ENCODE measurements at regions not wholly inside any gene's neighbourhood (a gene's known extent, or its start where the extent isn't known, plus 50 kb on each side); places are given as distances from the start of the nearest gene placed in this dataset.

- DNase-seq (ENCODE audit: low read depth): peak; percentile 84
- no peak overlapping the region for H3K4me3 ChIP-seq (ENCODE audit: low read depth, low read length)
- no peak for TF ChIP-seq CTCF (conservative IDR thresholded peaks at IDR 0.05; ENCODE audit: low read depth, low read length)
Observed at GRCh38 chr21:21714426-21714825, 716.2 kb downstream of the NCAM2 start.

- DNase-seq (ENCODE audit: low read depth): peak; percentile 93
- H3K4me3 ChIP-seq (ENCODE audit: low read depth, low read length): no peak overlapping the region
- TF ChIP-seq CTCF (conservative IDR thresholded peaks at IDR 0.05; ENCODE audit: low read depth, low read length): no peak
Observed at GRCh38 chr21:21715266-21715969, 717.2 kb downstream of the NCAM2 start.

- TF ChIP-seq CTCF (conservative IDR thresholded peaks at IDR 0.05; ENCODE audit: low read depth, low read length): no peak
Observed at GRCh38 chr21:21722731-21723130, 724.5 kb downstream of the NCAM2 start.

GRCh38 chr21:21730512-21730911, 732.3 kb downstream of the NCAM2 start:
- peak; percentile 43 for DNase-seq (ENCODE audit: low read depth)
- no peak for TF ChIP-seq CTCF (conservative IDR thresholded peaks at IDR 0.05; ENCODE audit: low read depth, low read length)

More at GRCh38 chr21:21722731-21723130, 724.5 kb downstream of the NCAM2 start:
- H3K4me3 ChIP-seq (ENCODE audit: low read depth, low read length): no peak overlapping the region
- no peak for DNase-seq (ENCODE audit: low read depth)

GRCh38 chr21:21731626-21732025, 733.4 kb downstream of the NCAM2 start:
- no peak for DNase-seq (ENCODE audit: low read depth)
- H3K4me3 ChIP-seq (ENCODE audit: low read depth, low read length): no peak overlapping the region
- no peak for TF ChIP-seq CTCF (conservative IDR thresholded peaks at IDR 0.05; ENCODE audit: low read depth, low read length)

More at GRCh38 chr21:21730512-21730911, 732.3 kb downstream of the NCAM2 start:
- no peak overlapping the region for H3K4me3 ChIP-seq (ENCODE audit: low read depth, low read length)

GRCh38 chr21:21734088-21734487, 735.9 kb downstream of the NCAM2 start:
- H3K4me3 ChIP-seq (ENCODE audit: low read depth, low read length): no peak overlapping the region
- DNase-seq (ENCODE audit: low read depth): no peak
- no peak for TF ChIP-seq CTCF (conservative IDR thresholded peaks at IDR 0.05; ENCODE audit: low read depth, low read length)

GRCh38 chr21:21737186-21737585, 739.0 kb downstream of the NCAM2 start:
- H3K4me3 ChIP-seq (ENCODE audit: low read depth, low read length): no peak overlapping the region
- TF ChIP-seq CTCF (conservative IDR thresholded peaks at IDR 0.05; ENCODE audit: low read depth, low read length): no peak
- no peak for DNase-seq (ENCODE audit: low read depth)
